ENCODE measurements at regions not wholly inside any gene's neighbourhood (a gene's known extent, or its start where the extent isn't known, plus 50 kb on each side); places are given as distances from the start of the nearest gene placed in this dataset.

- TF ChIP-seq POLR2AphosphoS5 (IDR thresholded peaks at IDR 0.05) (no peak), POLR2A (IDR thresholded peaks at IDR 0.05) (no peak), CTCF (IDR thresholded peaks at IDR 0.05) (no peak)
Measured at GRCh38 chr14:84976805-84977204, 553.1 kb upstream of the FLRT2 start.

All from prostate gland (tissue), 2 donors.